A673 (cell line): ENCODE measurements at regions not wholly inside any gene's neighbourhood (a gene's known extent, or its start where the extent isn't known, plus 50 kb on each side); places are given as distances from the start of the nearest gene placed in this dataset.

Experiments
- BruUV-seq: library from RNA; stranded (reverse); fragments of 400-500 nt; replicated peaks from 2 replicates; lab custom pipeline; 2021; lab: Mats Ljungman, UMichigan
- CTCF ChIA-PET: fragments of 300-600 bp; sonication (Branson Sonifier 250); formaldehyde crosslinking; loops from one replicate; lab custom pipeline; 2022; ENCODE audit warnings: antibody characterized with exemption; lab: Charles Lee
- POLR2A ChIA-PET: fragments of 300-600 bp; sonication (Branson Sonifier 250); formaldehyde crosslinking; loops from one replicate; lab custom pipeline; 2022; ENCODE audit warnings: antibody characterized with exemption; ENCODE audit not compliant: low non-redundant PET; lab: Charles Lee
- DNase-seq: peaks from one replicate; pipeline ENCODE4 v3.0.0-alpha.2; 2015; ENCODE audit warnings: low spot score
- H3K27ac ChIP-seq: fragments of 200-600 bp; sonication (generic); 2 replicates; pipeline ENCODE4 v1.5.1; 2016; ENCODE audit warnings: mixed run types, low read depth, mild to moderate bottlenecking, mixed read lengths, antibody characterized with exemption, low read length; ENCODE audit not compliant: poor library complexity, severe bottlenecking
- H3K27me3 ChIP-seq: fragments of 200-600 bp; sonication (generic); replicated peaks from 2 replicates; pipeline ENCODE4 v1.6.1; 2017; ENCODE audit warnings: mixed run types, low read depth, mild to moderate bottlenecking, mixed read lengths, antibody characterized with exemption, low read length; ENCODE audit not compliant: insufficient read depth, poor library complexity
- H3K36me3 ChIP-seq: fragments of 200-600 bp; sonication (generic); 2 replicates; pipeline ENCODE4 v1.6.1; 2016; ENCODE audit warnings: mixed run types, mild to moderate bottlenecking, mixed read lengths, antibody characterized with exemption, low read length; ENCODE audit not compliant: insufficient read depth, poor library complexity, severe bottlenecking
- H3K4me1 ChIP-seq: fragments of 200-600 bp; sonication (generic); 2 replicates; pipeline ENCODE4 v1.6.1; 2017; ENCODE audit warnings: mixed run types, mild to moderate bottlenecking, mixed read lengths, antibody characterized with exemption, low read length; ENCODE audit not compliant: insufficient read depth, poor library complexity, severe bottlenecking
- H3K4me3 ChIP-seq: fragments of 200-600 bp; sonication (generic); 2 replicates; pipeline ENCODE4 v1.5.1; 2016; ENCODE audit warnings: low read depth, mixed run types, mild to moderate bottlenecking, mixed read lengths, low read length; ENCODE audit not compliant: poor library complexity, severe bottlenecking
- H3K9me3 ChIP-seq: fragments of 200-600 bp; sonication (generic); 2 replicates; pipeline ENCODE4 v1.6.1; 2016; ENCODE audit warnings: mixed run types, low read depth, mild to moderate bottlenecking, mixed read lengths, antibody characterized with exemption, low read length; ENCODE audit not compliant: poor library complexity, severe bottlenecking
- CTCF ChIP-seq: fragments of 300-800, 200-600 bp; sonication (generic); conservative IDR thresholded peaks from 2 replicates; pipeline ENCODE4 v1.5.1; 2017; ENCODE audit warnings: low read depth, mild to moderate bottlenecking, antibody characterized with exemption, low read length, moderate library complexity, mixed read lengths
- EZH2 ChIP-seq: fragments of 200-600 bp; sonication (generic); IDR thresholded peaks from 2 replicates; pipeline ENCODE4 v1.6.1; 2017; ENCODE audit warnings: borderline replicate concordance, low read depth, mild to moderate bottlenecking, mixed read lengths, antibody characterized with exemption, low read length; ENCODE audit not compliant: poor library complexity, severe bottlenecking
- intact Hi-C: fragments of 100-400 bp; cut with micrococcal nuclease; formaldehyde crosslinking; loops from one replicate; pipeline ENCODE4 v1.10.0; 2022; ENCODE audit not compliant: unreplicated experiment

GRCh38 chr17:36726199-36726598, 124.8 kb downstream of the MRM1 start:
- DNase-seq, result no peak
- Histone ChIP-seq H3K36me3 (no peaks in the 10 kb centered on the region), H3K27ac (no peak overlapping the region), H3K4me1 (peaks cover 3% of the 10 kb centered on the region), H3K27me3 (peaks cover 11% of the 10 kb centered on the region), H3K4me3 (no peak overlapping the region), H3K9me3 (no peaks in the 10 kb centered on the region)
- intact Hi-C loops, result no loop called here
- no TSS peak for BruUV-seq
- ChIA-PET POLR2A (no interaction called here), CTCF (no interaction called here)
- no peak for TF ChIP-seq EZH2
- no peak for TF ChIP-seq CTCF

- Histone ChIP-seq H3K27me3 (peaks cover 11% of the 10 kb centered on the region), H3K9me3 (no peaks in the 10 kb centered on the region), H3K4me3 (no peak overlapping the region), H3K27ac (no peak overlapping the region), H3K36me3 (no peaks in the 10 kb centered on the region), H3K4me1 (peaks cover 3% of the 10 kb centered on the region)
- CTCF ChIA-PET, result no interaction called here
- POLR2A ChIA-PET, result no interaction called here
- intact Hi-C loops, result no loop called here
- DNase-seq, result no peak
- no TSS peak for BruUV-seq
- no peak for TF ChIP-seq CTCF
- no peak for TF ChIP-seq EZH2
These were observed 125.7 kb downstream of the MRM1 start for GRCh38 chr17:36727052-36727451.

- no TSS peak for BruUV-seq
- peaks cover 11% of the 10 kb centered on the region for H3K27me3 ChIP-seq
These were observed 126.2 kb downstream of the MRM1 start for GRCh38 chr17:36727577-36727976.

More at GRCh38 chr17:36727577-36727976, 126.2 kb downstream of the MRM1 start:
- POLR2A ChIA-PET, result no interaction called here
- no peak for DNase-seq
- TF ChIP-seq CTCF (no peak), EZH2 (no peak)
- no peak overlapping the region for H3K27ac ChIP-seq
- H3K36me3 ChIP-seq, result no peaks in the 10 kb centered on the region
- CTCF ChIA-PET, result no interaction called here
- intact Hi-C loops, result no loop called here
- H3K4me1 ChIP-seq, result no peaks in the 10 kb centered on the region
- no peaks in the 10 kb centered on the region for H3K9me3 ChIP-seq
- no peak overlapping the region for H3K4me3 ChIP-seq
